ENCODE measurements at regions not wholly inside any gene's neighbourhood (a gene's known extent, or its start where the extent isn't known, plus 50 kb on each side); places are given as distances from the start of the nearest gene placed in this dataset.
"Not testable (repeated sequence)": the region's sequence is repeated elsewhere in the genome, so short reads cannot be mapped to it uniquely, and the experiment has no call there.

- Histone ChIP-seq H3K4me3 (ENCODE audit: low read length) (no peak overlapping the region), H3K9me3 (replicated peaks; ENCODE audit: low read length) (no peaks in the 10 kb centered on the region), H3K4me2 (ENCODE audit: low read length) (no peak overlapping the region), H3K27me3 (ENCODE audit: control insufficient read depth, insufficient read depth, low read length) (peaks cover 36% of the 10 kb centered on the region), H3K4me1 (ENCODE audit: control insufficient read depth, insufficient read depth, low read length) (no peaks in the 10 kb centered on the region), H3K9ac (ENCODE audit: low read depth, low read length) (no peak overlapping the region), H3K36me3 (ENCODE audit: insufficient read depth, low read length) (no peaks in the 10 kb centered on the region)
Measured at GRCh38 chr1:204782118-204782700, 88.5 kb upstream of the NFASC start.

GRCh38 chr1:204785023-204785422 lies 85.6 kb upstream of the NFASC start:
- not testable (repeated sequence) for H3K36me3 ChIP-seq (ENCODE audit: insufficient read depth, low read length); H3K4me2 ChIP-seq (ENCODE audit: low read length); H3K9ac ChIP-seq (ENCODE audit: low read depth, low read length); H3K4me3 ChIP-seq (ENCODE audit: low read length); H3K9me3 ChIP-seq (replicated peaks; ENCODE audit: low read length); H3K4me1 ChIP-seq (ENCODE audit: control insufficient read depth, insufficient read depth, low read length)
- peaks cover 45% of the 10 kb centered on the region for H3K27me3 ChIP-seq (ENCODE audit: control insufficient read depth, insufficient read depth, low read length)

GRCh38 chr1:204788470-204788869 lies 82.2 kb upstream of the NFASC start:
- H3K36me3 ChIP-seq (ENCODE audit: insufficient read depth, low read length), result no peaks in the 10 kb centered on the region
- no peaks in the 10 kb centered on the region for H3K4me1 ChIP-seq (ENCODE audit: control insufficient read depth, insufficient read depth, low read length)
- no peak overlapping the region for H3K9ac ChIP-seq (ENCODE audit: low read depth, low read length)
- H3K9me3 ChIP-seq (replicated peaks; ENCODE audit: low read length), result no peaks in the 10 kb centered on the region
- H3K4me2 ChIP-seq (ENCODE audit: low read length), result no peak overlapping the region
- H3K27me3 ChIP-seq (ENCODE audit: control insufficient read depth, insufficient read depth, low read length), result peaks cover 30% of the 10 kb centered on the region
- no peak overlapping the region for H3K4me3 ChIP-seq (ENCODE audit: low read length)

GRCh38 chr1:204791453-204792353 lies 79.0 kb upstream of the NFASC start:
- no peaks in the 10 kb centered on the region for H3K36me3 ChIP-seq (ENCODE audit: insufficient read depth, low read length)
- no peak overlapping the region for H3K4me3 ChIP-seq (ENCODE audit: low read length)
- H3K27me3 ChIP-seq (ENCODE audit: control insufficient read depth, insufficient read depth, low read length), result peaks cover 37% of the 10 kb centered on the region
- no peak overlapping the region for H3K9ac ChIP-seq (ENCODE audit: low read depth, low read length)
- no peaks in the 10 kb centered on the region for H3K9me3 ChIP-seq (replicated peaks; ENCODE audit: low read length)
- no peaks in the 10 kb centered on the region for H3K4me1 ChIP-seq (ENCODE audit: control insufficient read depth, insufficient read depth, low read length)
- H3K4me2 ChIP-seq (ENCODE audit: low read length), result no peak overlapping the region

- Histone ChIP-seq H3K9me3 (replicated peaks; ENCODE audit: low read length) (no peaks in the 10 kb centered on the region), H3K4me2 (ENCODE audit: low read length) (no peak overlapping the region), H3K9ac (ENCODE audit: low read depth, low read length) (no peak overlapping the region), H3K4me1 (ENCODE audit: control insufficient read depth, insufficient read depth, low read length) (no peaks in the 10 kb centered on the region), H3K27me3 (ENCODE audit: control insufficient read depth, insufficient read depth, low read length) (peaks cover 40% of the 10 kb centered on the region), H3K36me3 (ENCODE audit: insufficient read depth, low read length) (no peaks in the 10 kb centered on the region), H3K4me3 (ENCODE audit: low read length) (no peak overlapping the region)
Measured at GRCh38 chr1:204792354-204792692, 78.3 kb upstream of the NFASC start.

GRCh38 chr1:204793259-204793914 lies 77.3 kb upstream of the NFASC start:
- Histone ChIP-seq H3K4me1 (ENCODE audit: control insufficient read depth, insufficient read depth, low read length) (no peaks in the 10 kb centered on the region), H3K9ac (ENCODE audit: low read depth, low read length) (no peak overlapping the region), H3K9me3 (replicated peaks; ENCODE audit: low read length) (no peaks in the 10 kb centered on the region), H3K27me3 (ENCODE audit: control insufficient read depth, insufficient read depth, low read length) (peaks cover 40% of the 10 kb centered on the region), H3K4me3 (ENCODE audit: low read length) (no peak overlapping the region), H3K36me3 (ENCODE audit: insufficient read depth, low read length) (no peaks in the 10 kb centered on the region), H3K4me2 (ENCODE audit: low read length) (no peak overlapping the region)

- H3K4me1 ChIP-seq (ENCODE audit: control insufficient read depth, insufficient read depth, low read length); H3K4me2 ChIP-seq (ENCODE audit: low read length); H3K36me3 ChIP-seq (ENCODE audit: insufficient read depth, low read length); H3K9ac ChIP-seq (ENCODE audit: low read depth, low read length); H3K4me3 ChIP-seq (ENCODE audit: low read length); H3K9me3 ChIP-seq (replicated peaks; ENCODE audit: low read length): not testable (repeated sequence)
- H3K27me3 ChIP-seq (ENCODE audit: control insufficient read depth, insufficient read depth, low read length), result peaks cover 51% of the 10 kb centered on the region
Measured at GRCh38 chr1:204796886-204797285, 73.8 kb upstream of the NFASC start.

GRCh38 chr1:204797401-204797800 lies 73.3 kb upstream of the NFASC start:
- no peaks in the 10 kb centered on the region for H3K4me1 ChIP-seq (ENCODE audit: control insufficient read depth, insufficient read depth, low read length)
- H3K36me3 ChIP-seq (ENCODE audit: insufficient read depth, low read length), result no peaks in the 10 kb centered on the region
- H3K4me2 ChIP-seq (ENCODE audit: low read length), result no peak overlapping the region
- peaks cover 57% of the 10 kb centered on the region for H3K27me3 ChIP-seq (ENCODE audit: control insufficient read depth, insufficient read depth, low read length)
- no peaks in the 10 kb centered on the region for H3K9me3 ChIP-seq (replicated peaks; ENCODE audit: low read length)
- no peak overlapping the region for H3K4me3 ChIP-seq (ENCODE audit: low read length)
- H3K9ac ChIP-seq (ENCODE audit: low read depth, low read length), result no peak overlapping the region

- Histone ChIP-seq H3K27me3 (ENCODE audit: control insufficient read depth, insufficient read depth, low read length) (peaks cover 62% of the 10 kb centered on the region), H3K9ac (ENCODE audit: low read depth, low read length) (no peak overlapping the region), H3K4me2 (ENCODE audit: low read length) (no peak overlapping the region), H3K4me1 (ENCODE audit: control insufficient read depth, insufficient read depth, low read length) (no peaks in the 10 kb centered on the region), H3K4me3 (ENCODE audit: low read length) (no peak overlapping the region), H3K9me3 (replicated peaks; ENCODE audit: low read length) (no peaks in the 10 kb centered on the region), H3K36me3 (ENCODE audit: insufficient read depth, low read length) (no peaks in the 10 kb centered on the region)
Measured at GRCh38 chr1:204799630-204800029, 71.0 kb upstream of the NFASC start.

GRCh38 chr1:204801211-204801610 lies 69.5 kb upstream of the NFASC start:
- H3K9ac ChIP-seq (ENCODE audit: low read depth, low read length), result no peak overlapping the region
- no peaks in the 10 kb centered on the region for H3K4me1 ChIP-seq (ENCODE audit: control insufficient read depth, insufficient read depth, low read length)
- H3K27me3 ChIP-seq (ENCODE audit: control insufficient read depth, insufficient read depth, low read length), result peaks cover 60% of the 10 kb centered on the region
- H3K9me3 ChIP-seq (replicated peaks; ENCODE audit: low read length), result no peaks in the 10 kb centered on the region
- no peak overlapping the region for H3K4me2 ChIP-seq (ENCODE audit: low read length)
- H3K4me3 ChIP-seq (ENCODE audit: low read length), result no peak overlapping the region
- no peaks in the 10 kb centered on the region for H3K36me3 ChIP-seq (ENCODE audit: insufficient read depth, low read length)

- Histone ChIP-seq H3K4me1 (ENCODE audit: control insufficient read depth, insufficient read depth, low read length) (no peaks in the 10 kb centered on the region), H3K9me3 (replicated peaks; ENCODE audit: low read length) (no peaks in the 10 kb centered on the region), H3K4me3 (ENCODE audit: low read length) (no peak overlapping the region), H3K36me3 (ENCODE audit: insufficient read depth, low read length) (no peaks in the 10 kb centered on the region), H3K27me3 (ENCODE audit: control insufficient read depth, insufficient read depth, low read length) (peaks cover 59% of the 10 kb centered on the region), H3K9ac (ENCODE audit: low read depth, low read length) (no peak overlapping the region), H3K4me2 (ENCODE audit: low read length) (no peak overlapping the region)
Measured at GRCh38 chr1:204802401-204803175, 68.1 kb upstream of the NFASC start.
